H1 (cell line): ENCODE measurements at regions not wholly inside any gene's neighbourhood (a gene's known extent, or its start where the extent isn't known, plus 50 kb on each side); places are given as distances from the start of the nearest gene placed in this dataset.

Experiments
- CTCF ChIA-PET: fragments of 300-600 bp; sonication (Branson Sonifier 250); formaldehyde crosslinking; loops from one replicate; lab custom pipeline; 2021; ENCODE audit not compliant: partially characterized antibody; lab: Charles Lee
- POLR2A ChIA-PET: fragments of 300-600 bp; sonication (Branson Sonifier 250); formaldehyde crosslinking; loops from one replicate; lab custom pipeline; 2021; ENCODE audit warnings: inconsistent platforms; ENCODE audit not compliant: partially characterized antibody; lab: Charles Lee
- DNase-seq, 2 experiments: peaks; one replicate each; pipeline versions ENCODE4 v3.0.0 to v3.0.0-alpha.2; 2010 to 2022; ENCODE audit warnings: low spot score in 2 of 2, low read depth in 1 of 2, mixed read lengths in 1 of 2
- FAIRE-seq: peaks from 2 replicates; lab custom pipeline; 2011; peaks lifted over from hg19 to GRCh38; lab: Jason Lieb, UNC
- H2AFZ ChIP-seq: 2 replicates; pipeline ENCODE4 v1.8.1; 2012; ENCODE audit warnings: low read length, inconsistent platforms
- H2AK5ac ChIP-seq: 2 replicates; pipeline ENCODE4 v1.6.1; 2013; ENCODE audit warnings: low read depth, low read length
- H2BK120ac ChIP-seq: replicated peaks from 2 replicates; pipeline ENCODE3; 2013; ENCODE audit warnings: low read depth, low read length, inconsistent platforms
- H2BK12ac ChIP-seq: 2 replicates; pipeline ENCODE4 v1.6.1; 2013; ENCODE audit warnings: low read depth, low read length
- H2BK15ac ChIP-seq: 2 replicates; pipeline ENCODE4 v1.6.1; 2013; ENCODE audit warnings: low read length
- H2BK20ac ChIP-seq: 2 replicates; pipeline ENCODE4 v1.6.1; 2013; ENCODE audit warnings: low read length
- H2BK5ac ChIP-seq: 2 replicates; pipeline ENCODE4 v1.6.1; 2013; ENCODE audit warnings: low read depth, low read length
- H3K14ac ChIP-seq: 2 replicates; pipeline ENCODE4 v1.6.1; 2013; ENCODE audit warnings: inconsistent platforms; ENCODE audit not compliant: insufficient read length
- H3K18ac ChIP-seq: 2 replicates; pipeline ENCODE4 v1.6.1; 2013; ENCODE audit warnings: low read length; ENCODE audit errors: extremely low read depth
- H3K23ac ChIP-seq: 2 replicates; pipeline ENCODE4 v1.6.1; 2013; ENCODE audit warnings: inconsistent platforms; ENCODE audit not compliant: insufficient read length
- H3K23me2 ChIP-seq: 2 replicates; pipeline ENCODE4 v1.6.1; 2013; ENCODE audit warnings: low read depth, low read length
- H3K27ac ChIP-seq: 2 replicates; pipeline ENCODE4 v1.6.1; 2011; ENCODE audit warnings: low read depth, low read length, inconsistent platforms
- H3K27me3 ChIP-seq, 4 experiments: replicated peaks in 1 of 4; 1 replicate in 1 of 4; 2 replicates in 3 of 4; pipeline versions ENCODE4 v1.6.1 to v1.8.1; 2011 to 2013; ENCODE audit warnings: low read length in 3 of 4, mild to moderate bottlenecking in 3 of 4, inconsistent platforms in 2 of 4, mixed read lengths in 2 of 4, moderate library complexity in 1 of 4; ENCODE audit not compliant: control insufficient read depth in 3 of 4, insufficient read depth in 3 of 4; ENCODE audit errors: extremely low read depth in 1 of 4
- H3K36me3 ChIP-seq, 4 experiments: 2 replicates each; pipeline versions ENCODE4 v1.6.1 to v1.8.1; 2011 to 2013; ENCODE audit warnings: mild to moderate bottlenecking in 4 of 4, low read length in 3 of 4, moderate library complexity in 2 of 4, control low read depth in 1 of 4, inconsistent platforms in 1 of 4; ENCODE audit not compliant: insufficient read depth in 4 of 4, control insufficient read depth in 2 of 4
- H3K4ac ChIP-seq: replicated peaks from 2 replicates; pipeline ENCODE3; 2013; ENCODE audit warnings: low read length, low read depth, mixed read lengths, inconsistent platforms; ENCODE audit not compliant: insufficient read length
- H3K4me1 ChIP-seq, 4 experiments: replicated peaks in 1 of 4; 1 replicate in 1 of 4; 2 replicates in 3 of 4; pipeline versions ENCODE4 v1.6.1 to v1.8.1; 2011 to 2013; ENCODE audit warnings: low read length in 3 of 4, inconsistent platforms in 2 of 4, mixed read lengths in 1 of 4; ENCODE audit not compliant: insufficient read depth in 4 of 4, control insufficient read depth in 3 of 4
- H3K4me2 ChIP-seq, 2 experiments: 2 replicates each; pipeline versions ENCODE4 v1.6.1 to v1.8.1; 2011 to 2013; ENCODE audit warnings: low read depth in 2 of 2, low read length in 2 of 2, control low read depth in 1 of 2, inconsistent platforms in 1 of 2, mild to moderate bottlenecking in 1 of 2; ENCODE audit not compliant: insufficient read depth in 1 of 2
- H3K4me3 ChIP-seq, 4 experiments: fragments of 200-600, 300-600 bp in 1 of 4; sonication (generic), shearing (Covaris generic), sonication (Bioruptor Twin) in 1 of 4; 2 replicates each; pipeline versions ENCODE4 v1.5.1 to v1.8.1; 2011 to 2016; ENCODE audit warnings: low read length in 4 of 4, low read depth in 3 of 4, control low read depth in 2 of 4, inconsistent platforms in 2 of 4, mild to moderate bottlenecking in 2 of 4, mixed read lengths in 1 of 4, moderate library complexity in 1 of 4; ENCODE audit not compliant: insufficient read depth in 2 of 4; ENCODE audit errors: extremely low read depth in 1 of 4
- H3K56ac ChIP-seq: replicated peaks from 2 replicates; pipeline ENCODE3; 2013; ENCODE audit warnings: low read depth, mild to moderate bottlenecking, mixed read lengths, low read length, inconsistent platforms; ENCODE audit not compliant: insufficient read length
- H3K79me1 ChIP-seq: 2 replicates; pipeline ENCODE4 v1.6.1; 2013; ENCODE audit warnings: low read depth, low read length, control low read depth
- H3K79me2 ChIP-seq, 2 experiments: 2 replicates each; pipeline versions ENCODE4 v1.6.1 to v1.8.1; 2012 to 2013; ENCODE audit warnings: low read length in 2 of 2, mild to moderate bottlenecking in 2 of 2, inconsistent platforms in 1 of 2; ENCODE audit not compliant: insufficient read depth in 2 of 2, control insufficient read depth in 1 of 2
- H3K9ac ChIP-seq, 4 experiments: replicated peaks in 1 of 4; 1 replicate in 1 of 4; 2 replicates in 3 of 4; pipeline versions ENCODE4 v1.6.1 to v1.8.1; 2011 to 2013; ENCODE audit warnings: low read depth in 3 of 4, low read length in 3 of 4, control low read depth in 2 of 4, mild to moderate bottlenecking in 2 of 4, moderate library complexity in 2 of 4, inconsistent platforms in 1 of 4; ENCODE audit errors: extremely low read depth in 1 of 4
- H3K9me3 ChIP-seq, 2 experiments: 2 replicates each; pipeline versions ENCODE4 v1.6.1 to v1.8.1; 2012 to 2013; ENCODE audit warnings: mild to moderate bottlenecking in 2 of 2, moderate library complexity in 2 of 2, control low read depth in 1 of 2, inconsistent platforms in 1 of 2, low read depth in 1 of 2, low read length in 1 of 2, mixed read lengths in 1 of 2; ENCODE audit not compliant: insufficient read depth in 2 of 2
- H4K20me1 ChIP-seq, 2 experiments: replicated peaks in 1 of 2; 2 replicates each; pipeline versions ENCODE3 to v1.8.1; 2011 to 2013; ENCODE audit warnings: inconsistent platforms in 2 of 2, low read length in 2 of 2, mild to moderate bottlenecking in 1 of 2; ENCODE audit not compliant: insufficient read depth in 2 of 2, control insufficient read depth in 1 of 2
- H4K5ac ChIP-seq: 2 replicates; pipeline ENCODE4 v1.6.1; 2013; ENCODE audit warnings: low read length, low read depth, mixed read lengths, inconsistent platforms; ENCODE audit not compliant: insufficient read length
- H4K8ac ChIP-seq: 2 replicates; pipeline ENCODE4 v1.8.0; 2013; ENCODE audit warnings: mild to moderate bottlenecking, moderate library complexity, low read length, inconsistent platforms; ENCODE audit not compliant: insufficient read depth; ENCODE audit errors: extremely low read depth
- H4K91ac ChIP-seq: replicated peaks from 2 replicates; pipeline ENCODE3; 2013; ENCODE audit warnings: low read length, mixed read lengths, inconsistent platforms; ENCODE audit not compliant: insufficient read length
- BACH1 ChIP-seq: IDR thresholded peaks from 2 replicates; pipeline ENCODE4 v1.6.1; 2012; ENCODE audit warnings: low read length, improper control_type of control experiment
- BRCA1 ChIP-seq: IDR thresholded peaks from 2 replicates; pipeline ENCODE4 v1.6.1; 2012; ENCODE audit warnings: low read depth, low read length, improper control_type of control experiment
- CHD1 ChIP-seq: IDR thresholded peaks from 2 replicates; pipeline ENCODE4 v1.6.1; 2012; ENCODE audit warnings: low read depth, low read length, improper control_type of control experiment
- GTF2F1 ChIP-seq: IDR thresholded peaks from 2 replicates; pipeline ENCODE4 v1.6.1; 2012; ENCODE audit warnings: low read depth, low read length, improper control_type of control experiment, borderline replicate concordance
- KDM1A ChIP-seq: fragments of 200-600, 300-600 bp; sonication (generic); IDR thresholded peaks from 2 replicates; pipeline ENCODE4 v1.7.1; 2016; ENCODE audit warnings: mild to moderate bottlenecking, low read length, borderline replicate concordance
- SIN3A ChIP-seq, 2 experiments: IDR thresholded peaks in 1 of 2; conservative IDR thresholded peaks in 1 of 2; 2 replicates each; pipeline ENCODE4 v1.6.1; 2011 to 2012; ENCODE audit warnings: low read length in 2 of 2, improper control_type of control experiment in 1 of 2, low read depth in 1 of 2, mild to moderate bottlenecking in 1 of 2
- TAF7 ChIP-seq: optimal IDR thresholded peaks from 2 replicates; pipeline ENCODE3; 2011; ENCODE audit warnings: low read depth, mild to moderate bottlenecking, inconsistent platforms, low read length, moderate library complexity, borderline replicate concordance
- WGBS, 2 experiments: shearing (Covaris generic) in 1 of 2; methylation state at CpG; one replicate each; pipeline versions ENCODE4 v1.1.6 to v1.1.7; 2013 to 2015; ENCODE audit warnings: low lambda C conversion rate in 2 of 2, mixed read lengths in 2 of 2, inconsistent platforms in 1 of 2, low coverage in 1 of 2, missing lambda C conversion rate in 1 of 2; ENCODE audit not compliant: insufficient replicate concordance in 2 of 2, insufficient coverage in 1 of 2, insufficient read length in 1 of 2; ENCODE audit errors: extremely low coverage in 1 of 2, missing lambda C conversion rate in 1 of 2; 5-methylcytosine and 5-hydroxymethylcytosine counted together
- TF ChIP-seq, protein P1 (sequence below): IDR thresholded peaks from 2 replicates; pipeline ENCODE4 v1.6.1; 2011; ENCODE audit warnings: low read length, improper control_type of control experiment
- TF ChIP-seq, protein P2 (sequence below), 3 experiments: IDR thresholded peaks; 1 replicate in 2 of 3; 2 replicates in 1 of 3; pipeline versions ENCODE4 v1.5.1 to v1.6.1; 2011; ENCODE audit warnings: low read length in 3 of 3, mild to moderate bottlenecking in 3 of 3, inconsistent platforms in 2 of 3, low read depth in 1 of 3, moderate library complexity in 1 of 3; ENCODE audit not compliant: insufficient read depth in 1 of 3; ENCODE audit errors: control extremely low read depth in 1 of 3
- TF ChIP-seq, protein P3 (sequence below): IDR thresholded peaks from 2 replicates; pipeline ENCODE4 v1.6.1; 2012; ENCODE audit warnings: inconsistent platforms

GRCh38 chr7:130888468-130888867 lies 154.5 kb upstream of the KLF14 start:
- no peak overlapping the region for H2BK12ac ChIP-seq
- H3K9ac ChIP-seq, result 0 out of 7 replicates have a peak overlapping the region, but pooled peaks of 1 of the 4 experiments have one; percentile 11
- 89% methylated on average over 5 of the region's 5 CpGs; no CpG with 5 or more reads in 1 of the 2 experiments for WGBS, 2 experiments
- no peaks in the 10 kb centered on the region for H3K9me3 ChIP-seq
- H4K20me1 ChIP-seq, result no peaks in the 10 kb centered on the region
- no peak overlapping the region for H2BK20ac ChIP-seq
- peaks cover 0 to 4% (median 0%) of the 10 kb centered on the region in 4 experiments; a peak in 1 of 8 replicates for H3K36me3 ChIP-seq
- CTCF ChIA-PET, result interaction anchor here (1.1 to 10.4 kb wide), 6 partner anchors 8 to 119 kb away, joined by 3 to 120 read pairs (median 4); no protein-coding TSS in a partner anchor
- H3K27me3 ChIP-seq, result no peaks in the 10 kb centered on the region
- FAIRE-seq (no peak), DNase-seq (no peak)
- no peak overlapping the region for H3K18ac ChIP-seq
- no peak overlapping the region for H3K56ac ChIP-seq
- no peak overlapping the region for H3K4me3 ChIP-seq
- no peak overlapping the region for H4K8ac ChIP-seq
- no peak overlapping the region for H2BK5ac ChIP-seq
- no peak overlapping the region for H2AK5ac ChIP-seq
- no peak overlapping the region for H3K4ac ChIP-seq
- H3K79me1 ChIP-seq, result no peaks in the 10 kb centered on the region; the same call in 1 of the 2 replicates
- no peak overlapping the region for H4K5ac ChIP-seq
- no peak overlapping the region for H3K27ac ChIP-seq
- no peak overlapping the region for H2BK15ac ChIP-seq
- H3K4me1 ChIP-seq, result peaks cover 0 to 3% (median 1%) of the 10 kb centered on the region in 4 experiments; a peak in 4 of 7 replicates
- H2BK120ac ChIP-seq, result no peak overlapping the region
- H3K79me2 ChIP-seq, result no peaks in the 10 kb centered on the region
- POLR2A ChIA-PET, result no interaction called here
- no peaks in the 10 kb centered on the region for H3K23me2 ChIP-seq
- H3K14ac ChIP-seq, result no peak overlapping the region
- no peak overlapping the region for H3K4me2 ChIP-seq
- H3K23ac ChIP-seq, result no peak overlapping the region
- H2AFZ ChIP-seq, result no peak overlapping the region
- no peak overlapping the region for H4K91ac ChIP-seq
- no peak for TF ChIP-seq GTF2F1
- TF ChIP-seq, protein P1, sequence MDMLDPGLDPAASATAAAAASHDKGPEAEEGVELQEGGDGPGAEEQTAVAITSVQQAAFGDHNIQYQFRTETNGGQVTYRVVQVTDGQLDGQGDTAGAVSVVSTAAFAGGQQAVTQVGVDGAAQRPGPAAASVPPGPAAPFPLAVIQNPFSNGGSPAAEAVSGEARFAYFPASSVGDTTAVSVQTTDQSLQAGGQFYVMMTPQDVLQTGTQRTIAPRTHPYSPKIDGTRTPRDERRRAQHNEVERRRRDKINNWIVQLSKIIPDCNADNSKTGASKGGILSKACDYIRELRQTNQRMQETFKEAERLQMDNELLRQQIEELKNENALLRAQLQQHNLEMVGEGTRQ, result no peak
- TF ChIP-seq, protein P2, sequence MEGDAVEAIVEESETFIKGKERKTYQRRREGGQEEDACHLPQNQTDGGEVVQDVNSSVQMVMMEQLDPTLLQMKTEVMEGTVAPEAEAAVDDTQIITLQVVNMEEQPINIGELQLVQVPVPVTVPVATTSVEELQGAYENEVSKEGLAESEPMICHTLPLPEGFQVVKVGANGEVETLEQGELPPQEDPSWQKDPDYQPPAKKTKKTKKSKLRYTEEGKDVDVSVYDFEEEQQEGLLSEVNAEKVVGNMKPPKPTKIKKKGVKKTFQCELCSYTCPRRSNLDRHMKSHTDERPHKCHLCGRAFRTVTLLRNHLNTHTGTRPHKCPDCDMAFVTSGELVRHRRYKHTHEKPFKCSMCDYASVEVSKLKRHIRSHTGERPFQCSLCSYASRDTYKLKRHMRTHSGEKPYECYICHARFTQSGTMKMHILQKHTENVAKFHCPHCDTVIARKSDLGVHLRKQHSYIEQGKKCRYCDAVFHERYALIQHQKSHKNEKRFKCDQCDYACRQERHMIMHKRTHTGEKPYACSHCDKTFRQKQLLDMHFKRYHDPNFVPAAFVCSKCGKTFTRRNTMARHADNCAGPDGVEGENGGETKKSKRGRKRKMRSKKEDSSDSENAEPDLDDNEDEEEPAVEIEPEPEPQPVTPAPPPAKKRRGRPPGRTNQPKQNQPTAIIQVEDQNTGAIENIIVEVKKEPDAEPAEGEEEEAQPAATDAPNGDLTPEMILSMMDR (IDR thresholded peaks at IDR 0.05; ENCODE audit: control extremely low read depth in 1 of 3, insufficient read depth in 1 of 3, low read depth in 1 of 3, low read length in 3 of 3), result no peak
- TF ChIP-seq TAF7, result no peak
- TF ChIP-seq, protein P3, sequence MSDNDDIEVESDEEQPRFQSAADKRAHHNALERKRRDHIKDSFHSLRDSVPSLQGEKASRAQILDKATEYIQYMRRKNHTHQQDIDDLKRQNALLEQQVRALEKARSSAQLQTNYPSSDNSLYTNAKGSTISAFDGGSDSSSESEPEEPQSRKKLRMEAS, result no peak
- TF ChIP-seq CHD1, result no peak
- no peak for TF ChIP-seq BRCA1
- TF ChIP-seq KDM1A, result no peak
- no peak for TF ChIP-seq SIN3A (conservative IDR thresholded peaks at IDR 0.05 in 1 of 2, IDR thresholded peaks at IDR 0.05 in 1 of 2; ENCODE audit: low read depth in 1 of 2, low read length in 2 of 2)
- TF ChIP-seq BACH1, result no peak
